HepG2 (cell line): ENCODE measurements at regions not wholly inside any gene's neighbourhood (a gene's known extent, or its start where the extent isn't known, plus 50 kb on each side); places are given as distances from the start of the nearest gene placed in this dataset.

Experiments used
- ATAC-seq: fragments of 200-7000 bp; cut with Tn5 transposase; 3 replicates; pipeline ENCODE4 v1.9.1; 2020; ENCODE audit warnings: mild to moderate bottlenecking, moderate library complexity
- BruUV-seq: library from RNA; stranded (reverse); fragments of 400-500 nt; replicated peaks from 2 replicates; lab custom pipeline; 2021; lab: Mats Ljungman, UMichigan
- CTCF ChIA-PET: fragments of 300-600 bp; formaldehyde crosslinking; extraction: SDS; loops from one replicate; lab custom pipeline; 2021; ENCODE audit warnings: low total read pairs, inconsistent platforms, low intra/inter-chr PET ratio; lab: Yijun Ruan, JAX
- POLR2A ChIA-PET: fragments of 350-600 bp; sonication (Branson Sonifier 250); formaldehyde crosslinking; loops from one replicate; lab custom pipeline; 2020; ENCODE audit warnings: antibody characterized with exemption, inconsistent platforms; lab: Yijun Ruan, JAX
- DNase-seq: peaks from one replicate; pipeline ENCODE4 v3.0.0-alpha.2; 2015; ENCODE audit warnings: low spot score
- FAIRE-seq: peaks from 3 replicates; lab custom pipeline; 2011; peaks lifted over from hg19 to GRCh38; lab: Jason Lieb, UNC
- H2AFZ ChIP-seq: one replicate; pipeline ENCODE4 v1.6.1; 2011; ENCODE audit warnings: low read length, inconsistent platforms
- H3K27ac ChIP-seq: fragments of 300-600 bp; 3 replicates; pipeline ENCODE4 v1.8.0; 2011; ENCODE audit warnings: mixed run types, mild to moderate bottlenecking, mixed read lengths, low read length, inconsistent platforms; ENCODE audit not compliant: insufficient read depth; ENCODE audit errors: extremely low read length
- H3K27me3 ChIP-seq, 2 experiments: fragments of 200-600 bp in 1 of 2; 2 replicates in 1 of 2; 3 replicates in 1 of 2; pipeline versions ENCODE4 v1.6.0 to v1.8.0; 2011; ENCODE audit warnings: low read length in 2 of 2, mild to moderate bottlenecking in 2 of 2, moderate library complexity in 2 of 2, inconsistent platforms in 1 of 2; ENCODE audit not compliant: insufficient read depth in 2 of 2, control insufficient read depth in 1 of 2
- H3K36me3 ChIP-seq, 2 experiments: fragments of 200-600 bp in 1 of 2; replicated peaks in 1 of 2; 2 replicates in 1 of 2; 3 replicates in 1 of 2; pipeline versions ENCODE4 v1.5.1 to v1.8.0; 2011; ENCODE audit warnings: low read length in 2 of 2, inconsistent platforms in 1 of 2; ENCODE audit not compliant: insufficient read depth in 2 of 2, control insufficient read depth in 1 of 2
- H3K4me1 ChIP-seq: 2 replicates; pipeline ENCODE4 v1.5.1; 2012; ENCODE audit warnings: low read length, inconsistent platforms; ENCODE audit not compliant: insufficient read depth
- H3K4me2 ChIP-seq: 2 replicates; pipeline ENCODE4 v1.6.0; 2011; ENCODE audit warnings: low read depth, low read length, inconsistent platforms
- H3K4me3 ChIP-seq, 3 experiments: fragments of 200-600 bp in 1 of 3; sonication (generic), shearing (Covaris generic) in 1 of 3; replicated peaks in 1 of 3; 2 replicates each; pipeline ENCODE4 v1.5.1; 2011 to 2016; ENCODE audit warnings: low read length in 3 of 3, inconsistent platforms in 2 of 3, low read depth in 2 of 3, mild to moderate bottlenecking in 2 of 3, control low read depth in 1 of 3, mixed read lengths in 1 of 3; ENCODE audit not compliant: insufficient read depth in 1 of 3
- H3K79me2 ChIP-seq: one replicate; pipeline ENCODE4 v1.6.1; 2011; ENCODE audit warnings: low read length, inconsistent platforms; ENCODE audit not compliant: insufficient read depth
- H3K9ac ChIP-seq: 2 replicates; pipeline ENCODE4 v1.6.0; 2011; ENCODE audit warnings: mild to moderate bottlenecking, low read depth, low read length, inconsistent platforms; ENCODE audit not compliant: insufficient read depth
- H3K9me3 ChIP-seq: 2 replicates; pipeline ENCODE4 v1.5.1; 2012; ENCODE audit warnings: mild to moderate bottlenecking, low read length
- H4K20me1 ChIP-seq: 2 replicates; pipeline ENCODE4 v1.6.0; 2011; ENCODE audit warnings: inconsistent platforms, mild to moderate bottlenecking, low read length, moderate library complexity; ENCODE audit not compliant: insufficient read depth
- GFI1 ChIP-seq: sonication (generic); formaldehyde crosslinking; IDR thresholded peaks from 2 replicates; pipeline ENCODE4 v1.5.0; 2020; ENCODE audit warnings: missing genetic modification reagents, mild to moderate bottlenecking, borderline replicate concordance
- MED13 ChIP-seq: sonication (generic); formaldehyde crosslinking; IDR thresholded peaks from 2 replicates; pipeline ENCODE4 v1.5.0; 2020; ENCODE audit warnings: missing genetic modification reagents
- MIXL1 ChIP-seq: IDR thresholded peaks from 2 replicates; pipeline ENCODE4 v1.6.1; 2016
- NFE2 ChIP-seq: sonication (generic); formaldehyde crosslinking; IDR thresholded peaks from 2 replicates; pipeline ENCODE4 v1.4.0; 2020; ENCODE audit warnings: missing genetic modification reagents
- RELA ChIP-seq: sonication (generic); formaldehyde crosslinking; IDR thresholded peaks from 2 replicates; pipeline ENCODE4 v1.4.0; 2020; ENCODE audit warnings: missing genetic modification reagents
- STAT6 ChIP-seq: sonication (generic); formaldehyde crosslinking; IDR thresholded peaks from 2 replicates; pipeline ENCODE4 v1.4.0; 2020; ENCODE audit warnings: missing genetic modification reagents, mild to moderate bottlenecking, borderline replicate concordance
- TFDP1 ChIP-seq: IDR thresholded peaks from 2 replicates; pipeline ENCODE4 v1.6.1; 2016; ENCODE audit warnings: missing compliant biosample characterization, missing genetic modification reagents, borderline replicate concordance
- THAP8 ChIP-seq: sonication (generic); formaldehyde crosslinking; IDR thresholded peaks from 2 replicates; pipeline ENCODE4 v1.5.1; 2020; ENCODE audit warnings: missing genetic modification reagents, mild to moderate bottlenecking, borderline replicate concordance
- ZBED4 ChIP-seq: sonication (generic); formaldehyde crosslinking; IDR thresholded peaks from 2 replicates; pipeline ENCODE4 v1.4.0; 2020; ENCODE audit warnings: missing genetic modification reagents, borderline replicate concordance
- ZBTB10 ChIP-seq: sonication (generic); formaldehyde crosslinking; IDR thresholded peaks from 2 replicates; pipeline ENCODE4 v1.4.0; 2020; ENCODE audit warnings: missing genetic modification reagents, borderline replicate concordance
- ZNF24 ChIP-seq: fragments of 450-650 bp; IDR thresholded peaks from 2 replicates; pipeline ENCODE4 v1.6.1; 2017; ENCODE audit warnings: antibody characterized with exemption, mild to moderate bottlenecking
- ZNF644 ChIP-seq: IDR thresholded peaks from 2 replicates; pipeline ENCODE4 v1.6.1; 2016; ENCODE audit warnings: low read depth
- WGBS: methylation state at CpG from one replicate; pipeline ENCODE4 v1.1.6; 2017; ENCODE audit warnings: low lambda C conversion rate; 5-methylcytosine and 5-hydroxymethylcytosine counted together
- in situ Hi-C: cut with HindIII; loops from 2 replicates; pipeline ENCODE4 v1.10.0; 2017; ENCODE audit warnings: low pct_unique_long_range_greater_than_20kb; ENCODE audit not compliant: extremely low pct_ligation_motif_present
- intact Hi-C: fragments of 100-400 bp; cut with micrococcal nuclease; formaldehyde crosslinking; loops from one replicate; pipeline ENCODE4 v1.10.0; 2022; ENCODE audit not compliant: unreplicated experiment

GRCh38 chr4:55249476-55249875 lies 96.6 kb upstream of the SRD5A3 start:
- Histone ChIP-seq H4K20me1 (no peaks in the 10 kb centered on the region), H3K4me2 (no peak overlapping the region), H3K27me3 (no peaks in the 10 kb centered on the region), H2AFZ (no peak overlapping the region), H3K79me2 (no peaks in the 10 kb centered on the region), H3K9me3 (no peaks in the 10 kb centered on the region), H3K4me1 (no peaks in the 10 kb centered on the region), H3K36me3 (no peaks in the 10 kb centered on the region), H3K9ac (no peak overlapping the region), H3K27ac (no peak overlapping the region), H3K4me3 (no peak overlapping the region)
- no peak for FAIRE-seq
- in situ Hi-C loops: no loop called here
- DNase-seq: no peak
- 2% methylated on average over 3 of the region's 3 CpGs for WGBS
- no TSS peak for BruUV-seq
- ATAC-seq: no peak
- ChIA-PET CTCF (no interaction called here), POLR2A (no interaction called here)
- intact Hi-C loops: no loop called here
- no peak for TF ChIP-seq MED13 (CRISPR knock-in tag)
- no peak for TF ChIP-seq THAP8
- TF ChIP-seq RELA: no peak
- TF ChIP-seq STAT6 (CRISPR knock-in tag): no peak
- no peak for TF ChIP-seq GFI1 (CRISPR knock-in tag)
- no peak for TF ChIP-seq NFE2
- TF ChIP-seq MIXL1 (CRISPR knock-in tag): no peak
- TF ChIP-seq ZBED4: no peak
- no peak for TF ChIP-seq TFDP1 (CRISPR knock-in tag)
- no peak for TF ChIP-seq ZNF644 (CRISPR knock-in tag)
- TF ChIP-seq ZBTB10 (CRISPR knock-in tag): no peak
- no peak for TF ChIP-seq ZNF24
